SKM-1 (cell line): ENCODE measurements at regions not wholly inside any gene's neighbourhood (a gene's known extent, or its start where the extent isn't known, plus 50 kb on each side); places are given as distances from the start of the nearest gene placed in this dataset.
"Not testable (repeated sequence)": the region's sequence is repeated elsewhere in the genome, so short reads cannot be mapped to it uniquely, and the experiment has no call there.

Experiments
- DNase-seq: peaks from one replicate; lab custom pipeline; 2025; ENCODE audit not compliant: unreplicated experiment; lab: John Stamatoyannopoulos, UW

GRCh38 chr5:131107128-131107527 is 57.9 kb downstream of the HINT1 start:
- DNase-seq = no peak

DNA sequence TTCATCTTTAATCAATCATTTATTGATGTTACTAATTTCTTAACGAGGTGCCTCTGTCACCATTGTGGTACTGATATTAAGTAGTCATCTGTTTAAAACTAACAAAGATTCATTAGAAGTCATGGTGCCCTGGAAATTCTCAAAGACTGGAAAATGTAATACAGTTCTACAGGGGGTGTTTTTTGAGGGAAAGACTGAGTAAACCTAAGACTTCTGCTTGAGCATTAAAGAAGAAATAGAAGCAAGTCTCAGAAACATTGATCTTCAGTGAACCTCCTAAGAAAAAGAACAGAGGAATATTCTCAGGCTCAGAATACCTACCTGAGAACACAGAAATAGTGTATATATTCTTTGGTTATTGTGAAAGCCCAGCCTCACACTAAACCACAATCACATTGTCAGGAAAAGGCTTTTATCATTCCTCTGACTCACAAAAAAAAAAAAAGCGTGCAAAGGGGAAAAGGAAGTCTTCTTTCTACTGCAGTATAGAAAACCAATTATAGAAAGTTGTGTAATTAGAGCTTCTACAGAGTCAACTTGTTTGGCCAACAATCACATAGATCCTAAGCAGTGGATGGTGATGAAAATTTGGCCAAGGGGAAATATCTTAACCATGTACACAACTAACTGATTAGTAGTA is 60.8 kb downstream of the HINT1 start:
- peak; percentile 76 for DNase-seq

DNA sequence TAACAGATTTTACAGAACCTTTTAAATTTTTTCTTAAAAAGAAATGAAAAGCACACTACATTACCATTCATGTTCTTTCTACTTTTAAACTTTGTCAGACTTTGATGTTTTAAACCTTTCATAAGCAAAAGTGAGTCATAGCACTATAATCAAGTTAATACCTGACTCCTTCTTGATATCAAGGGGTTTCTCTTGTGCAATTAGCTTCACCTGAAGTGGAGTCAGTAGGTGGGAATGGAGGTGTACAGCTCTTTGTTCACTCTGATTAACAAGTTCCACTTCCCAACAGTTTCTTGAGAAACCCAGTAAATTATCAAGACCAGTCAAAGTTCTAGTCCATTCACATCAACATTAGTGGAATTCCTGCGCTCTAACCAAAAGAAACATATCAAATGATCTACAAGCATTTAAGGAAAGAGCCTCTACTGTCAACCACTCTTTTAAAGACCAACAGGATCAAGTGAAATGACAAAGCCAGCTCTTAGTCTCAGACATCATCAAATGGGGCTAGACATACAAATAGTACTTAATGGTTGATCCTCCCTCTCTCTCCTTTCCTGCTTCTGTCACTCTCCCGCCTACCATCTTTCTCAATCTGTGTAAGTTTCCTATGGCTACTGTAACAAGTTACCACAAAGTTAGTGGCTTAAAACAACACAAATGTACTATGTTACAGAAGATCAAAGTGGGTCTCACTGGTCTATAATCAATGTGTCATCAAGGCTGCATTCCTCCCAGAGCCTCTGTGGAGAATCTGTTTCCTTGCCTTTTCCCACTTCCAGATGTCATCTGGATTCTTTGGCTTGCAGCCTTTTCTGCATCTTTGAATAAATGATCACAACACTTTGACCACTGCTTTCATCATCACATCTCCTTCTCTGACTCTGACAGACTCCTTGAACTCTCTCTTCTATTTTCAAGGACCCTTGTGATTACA is 68.0 kb downstream of the HINT1 start:
- no peak for DNase-seq

- not testable (repeated sequence) for DNase-seq
Measured at GRCh38 chr5:131095561-131095960, 69.5 kb downstream of the HINT1 start.

- DNase-seq = no peak
Measured at GRCh38 chr5:131084436-131084835, 80.6 kb downstream of the HINT1 start.

DNA sequence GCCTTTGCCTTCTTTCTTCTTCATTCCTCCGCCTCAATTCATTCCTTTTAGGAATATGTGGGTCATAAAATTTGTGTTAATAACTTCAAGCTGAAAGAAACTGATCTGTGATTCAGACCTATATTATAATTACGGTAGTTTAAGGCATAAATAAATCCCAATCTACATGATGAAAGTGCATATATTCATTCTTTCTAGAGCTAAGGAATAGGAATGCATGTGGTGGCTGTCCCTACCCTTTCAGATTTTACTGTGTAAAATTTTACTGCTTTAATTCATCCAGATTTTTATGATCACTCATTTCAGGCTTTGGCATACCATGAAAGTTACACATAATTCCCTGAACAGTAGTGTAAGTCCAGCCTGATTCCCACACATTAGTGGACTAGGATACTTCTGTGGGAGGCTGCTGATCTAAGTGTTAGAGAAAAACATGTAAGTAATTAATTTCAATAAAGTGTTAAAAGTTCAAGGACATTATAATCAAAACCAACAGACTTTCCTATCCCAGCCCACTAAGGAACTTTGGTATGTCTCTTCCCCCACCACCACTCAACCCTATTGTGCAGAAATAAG is 83.1 kb downstream of the HINT1 start:
- no peak for DNase-seq

DNA sequence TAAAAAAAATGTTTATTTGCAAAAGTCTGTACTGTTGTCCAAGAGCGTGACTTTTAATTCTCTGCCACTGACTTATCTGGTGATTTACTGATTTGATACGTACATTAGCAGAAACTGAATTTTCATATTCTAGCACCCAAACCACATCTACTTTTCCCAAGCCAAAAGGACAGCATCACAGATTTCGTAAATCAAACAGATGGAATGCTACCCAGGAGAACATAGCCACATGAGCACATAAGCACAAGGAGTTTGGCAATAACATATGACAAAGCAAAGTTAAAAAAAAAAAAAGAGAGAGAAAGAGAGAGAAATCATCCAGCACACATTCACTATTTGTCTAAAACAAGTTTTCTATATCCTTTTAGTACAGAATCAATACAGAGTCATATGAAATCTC is 83.7 kb downstream of the HINT1 start:
- no peak for DNase-seq

GRCh38 chr5:131079232-131079631 is 85.8 kb downstream of the HINT1 start:
- no peak for DNase-seq

DNA sequence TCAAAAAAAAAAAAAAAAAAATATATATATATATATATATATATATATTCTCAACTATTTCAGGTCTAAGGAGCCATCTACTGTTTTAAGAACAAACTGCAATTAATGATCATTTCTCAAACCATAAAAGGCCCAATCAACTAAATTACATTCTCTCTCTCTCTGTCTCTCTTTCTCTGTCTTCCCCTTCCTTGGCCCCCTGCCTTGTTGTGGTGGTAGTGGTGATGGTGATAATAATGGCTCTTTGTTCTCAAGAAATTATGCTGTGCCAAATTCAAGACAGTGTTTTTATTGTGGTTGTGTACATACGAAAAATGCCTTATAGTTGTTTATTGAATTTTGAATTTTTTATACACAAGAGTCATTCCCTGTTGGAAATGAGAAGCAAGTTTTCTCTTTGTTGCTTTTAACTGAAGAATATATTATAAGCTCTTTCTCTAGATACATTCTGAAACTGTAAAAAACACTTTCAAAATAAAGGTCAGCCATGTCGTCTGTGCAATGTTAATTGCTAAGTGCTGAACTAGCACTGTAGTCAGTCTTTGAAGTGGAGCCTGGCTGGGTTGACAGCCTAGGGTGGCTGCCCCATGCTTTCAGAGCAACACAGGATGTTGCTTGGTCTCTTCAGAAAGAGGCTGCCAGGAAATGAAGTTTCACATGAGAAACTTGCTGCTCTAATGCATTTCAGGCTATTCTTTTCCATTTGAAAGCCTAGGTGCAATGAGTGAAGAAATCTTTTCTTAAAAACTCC is 96.0 kb downstream of the HINT1 start:
- DNase-seq = no peak

GRCh38 chr5:131068076-131068475 is 97.0 kb downstream of the HINT1 start:
- DNase-seq = no peak

DNA sequence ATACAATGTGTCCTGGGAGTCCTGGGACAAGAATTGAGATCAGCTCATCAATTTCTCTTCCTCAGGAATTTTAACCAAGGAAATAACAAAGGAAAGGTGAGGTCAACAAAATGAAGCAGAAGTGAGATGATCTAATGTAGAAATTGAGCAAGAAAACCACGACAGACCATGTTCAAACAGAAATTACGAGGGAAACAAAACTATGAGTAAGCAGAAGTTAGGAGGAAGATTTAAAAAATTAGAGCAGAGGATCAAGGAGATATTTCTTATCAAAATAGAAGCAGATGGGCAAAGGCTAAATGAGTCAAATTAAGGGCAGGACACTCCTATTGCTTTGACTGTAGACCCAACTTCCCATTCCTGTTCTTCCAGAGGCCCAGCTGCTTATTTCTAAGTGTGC is 97.4 kb downstream of the HINT1 start:
- peak; percentile 82 for DNase-seq

DNA sequence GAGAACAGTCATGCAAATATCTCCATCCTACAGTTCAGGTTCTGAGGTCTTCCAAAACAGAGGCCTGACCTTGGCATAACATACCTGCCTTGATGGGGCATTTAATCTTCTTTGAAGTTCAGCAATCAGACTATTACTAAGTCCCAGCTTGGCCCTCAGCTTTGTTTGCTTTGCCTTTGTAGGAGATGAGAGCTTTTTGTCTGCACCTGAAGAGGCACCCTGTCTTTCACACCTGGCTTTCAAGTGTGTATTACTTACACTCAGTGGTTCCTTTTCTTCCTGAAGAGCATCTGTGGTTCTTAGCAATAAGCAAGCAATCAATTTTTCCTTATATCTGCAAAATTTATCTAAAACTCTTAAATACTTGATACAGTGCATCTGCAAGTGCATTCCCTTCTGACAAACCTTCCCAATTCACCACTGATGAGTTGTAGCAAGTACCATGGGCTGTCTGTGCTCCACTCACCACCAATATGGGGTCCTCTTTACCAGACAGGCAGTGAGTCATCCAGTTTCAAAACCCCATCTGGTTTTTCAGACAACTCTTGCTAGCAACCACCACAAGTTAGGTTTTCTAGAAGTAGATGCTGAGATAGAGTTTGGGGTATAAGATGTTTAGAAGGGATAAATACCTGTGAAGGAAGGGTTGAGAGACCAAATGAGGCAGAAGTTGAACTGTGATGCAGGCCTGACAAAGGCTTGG is 100.2 kb downstream of the HINT1 start:
- no peak for DNase-seq

GRCh38 chr5:131042021-131042789 is 122.9 kb downstream of the HINT1 start:
- no peak for DNase-seq

DNA sequence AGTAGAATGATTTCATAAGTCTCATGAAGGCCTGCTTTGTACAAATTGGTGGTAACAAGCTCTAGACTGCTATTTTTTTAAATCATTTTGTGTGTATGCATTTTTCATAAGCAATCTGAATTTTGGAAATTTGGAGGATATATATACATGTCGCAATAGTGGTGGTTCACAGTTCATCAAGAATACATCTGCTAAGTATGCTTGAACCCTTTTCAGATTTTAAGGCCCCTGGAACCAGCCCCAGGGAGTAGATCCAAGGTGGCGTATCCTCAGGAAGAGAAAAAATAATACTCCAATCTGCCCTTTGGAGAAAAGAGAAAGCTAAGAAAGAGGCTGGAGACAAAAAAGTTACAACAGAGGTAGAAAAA is 141.6 kb downstream of the HINT1 start:
- no peak for DNase-seq

DNA sequence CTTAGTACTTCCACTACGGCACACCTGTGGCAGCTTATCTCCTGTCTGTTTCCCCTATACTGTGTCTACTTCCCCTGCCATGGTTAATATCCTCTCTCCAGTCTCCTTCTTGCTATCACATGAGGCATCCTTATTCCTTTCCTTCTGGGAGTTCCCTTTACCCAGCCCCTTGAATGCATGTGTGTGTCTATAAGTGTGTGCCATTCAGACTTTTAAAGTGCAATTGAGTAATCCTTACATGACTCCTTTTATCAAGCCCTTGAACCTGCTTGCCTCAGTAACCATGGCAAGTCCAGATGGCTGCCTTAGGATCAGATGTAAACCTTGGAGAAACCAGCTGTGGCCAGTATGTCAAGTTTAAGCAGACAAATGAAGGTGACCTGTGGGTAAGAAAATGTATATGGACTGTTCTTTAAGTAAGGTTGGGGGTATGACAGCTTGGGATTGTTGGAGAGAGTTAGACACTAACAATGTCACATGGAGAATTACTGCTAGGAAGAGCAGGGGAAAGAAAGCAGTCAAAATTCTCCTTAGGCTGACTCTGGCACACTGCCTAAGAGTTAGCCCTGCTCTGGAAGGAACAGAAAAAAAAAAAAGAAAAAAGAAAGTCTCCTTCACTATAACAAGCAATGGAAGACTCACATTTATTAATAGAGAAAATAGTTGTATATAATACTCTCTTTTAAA is 142.1 kb downstream of the HINT1 start:
- no peak for DNase-seq

DNA sequence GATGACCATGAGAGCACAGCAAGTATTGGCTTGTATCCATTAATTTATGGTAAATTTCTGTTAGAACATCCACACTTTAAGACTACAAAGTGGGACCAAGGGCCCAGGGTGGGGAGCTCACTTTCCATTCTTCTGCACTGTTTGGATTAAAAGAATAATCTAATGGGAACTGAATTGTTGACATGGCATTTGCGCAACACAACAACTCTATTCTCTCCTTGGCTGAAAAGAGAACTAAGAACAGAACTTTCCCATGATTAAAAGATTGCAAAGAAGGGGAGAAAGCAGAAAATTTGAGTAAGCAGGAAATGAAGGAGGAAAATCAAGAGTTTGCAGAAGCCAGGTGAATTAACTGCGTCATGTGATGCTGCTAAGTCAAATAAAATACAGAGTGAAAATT is 143.4 kb downstream of the HINT1 start:
- no peak for DNase-seq

DNA sequence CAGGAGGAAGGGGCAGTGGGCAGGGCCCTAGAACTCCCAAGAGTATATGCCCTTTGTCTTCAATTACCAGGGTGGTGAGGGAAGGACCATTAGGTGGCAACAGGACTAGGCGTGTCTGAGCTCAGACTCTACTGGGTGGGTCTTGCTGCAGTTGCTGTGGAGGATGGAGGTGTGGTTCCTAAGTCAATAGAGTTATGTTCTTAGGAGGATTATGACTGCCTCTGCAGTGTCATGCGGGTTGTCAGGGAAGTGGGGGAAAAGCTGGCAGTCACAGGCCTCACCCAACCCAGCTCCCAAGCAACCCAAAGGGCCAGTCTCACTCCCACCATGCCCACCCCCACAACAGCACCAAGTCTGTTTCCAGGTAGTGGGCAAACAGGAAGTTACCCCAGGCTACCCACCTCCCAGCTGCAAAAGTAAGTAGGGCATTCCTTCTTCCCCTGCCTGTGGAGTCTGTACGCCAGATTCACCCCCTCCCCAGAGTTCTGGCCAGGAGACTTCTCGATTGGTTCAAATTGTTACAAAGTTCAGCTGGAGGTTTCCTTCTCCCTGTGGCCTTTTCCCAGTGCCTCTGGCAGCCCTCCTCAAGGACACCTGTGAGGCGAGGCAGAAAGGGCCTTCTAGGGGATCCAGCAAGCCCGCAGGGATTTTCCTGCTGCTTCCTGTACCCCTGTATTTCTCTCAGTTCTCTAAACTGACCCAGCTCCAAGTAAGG is 145.3 kb downstream of the HINT1 start:
- no peak for DNase-seq

DNA sequence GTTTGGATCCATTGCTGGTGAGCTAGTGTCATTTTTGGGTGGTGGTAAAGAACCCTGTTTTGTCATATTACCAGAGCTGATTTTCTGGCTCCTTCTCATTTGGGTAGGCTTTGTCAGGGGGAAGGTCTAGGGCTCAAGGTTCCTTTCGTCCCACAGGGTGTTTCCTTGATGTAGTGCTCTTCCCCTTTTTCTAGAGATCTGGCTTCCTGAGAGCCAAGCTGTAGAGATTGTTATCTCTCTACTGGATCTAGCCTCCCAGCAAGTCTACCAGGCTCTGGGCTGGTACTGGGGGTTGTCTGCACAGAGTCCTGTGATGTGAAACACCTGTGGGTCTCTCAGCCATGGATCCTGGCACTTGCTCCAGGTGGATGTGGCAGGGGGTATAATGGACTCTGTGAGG is 145.9 kb downstream of the HINT1 start:
- DNase-seq = no peak

DNA sequence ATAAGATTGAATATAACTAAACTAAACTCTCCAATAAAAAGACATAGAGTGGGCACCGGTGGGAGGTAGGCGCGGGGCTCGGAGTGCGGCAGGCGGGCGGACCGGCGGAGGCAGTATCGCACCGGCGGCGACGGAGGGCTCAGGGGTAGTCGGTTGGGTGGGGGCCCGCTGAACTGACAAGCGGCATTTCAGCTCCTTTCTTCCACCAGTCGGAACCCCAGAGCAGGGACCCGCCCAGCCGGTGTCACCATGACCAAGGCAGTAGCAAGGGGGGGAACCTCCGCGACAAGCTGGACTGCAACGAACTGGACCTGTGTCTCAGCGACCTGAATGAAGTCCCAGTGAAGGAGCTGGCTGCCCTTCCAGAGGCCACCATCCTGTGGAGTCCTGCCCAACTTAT is 156.7 kb downstream of the HINT1 start:
- no peak for DNase-seq
